H1 (cell line): ENCODE measurements at regions not wholly inside any gene's neighbourhood (a gene's known extent, or its start where the extent isn't known, plus 50 kb on each side); places are given as distances from the start of the nearest gene placed in this dataset.

ENCODE experiments used
- CTCF ChIA-PET: fragments of 300-600 bp; sonication (Branson Sonifier 250); formaldehyde crosslinking; loops from one replicate; lab custom pipeline; 2021; ENCODE audit not compliant: partially characterized antibody; lab: Charles Lee
- POLR2A ChIA-PET: fragments of 300-600 bp; sonication (Branson Sonifier 250); formaldehyde crosslinking; loops from one replicate; lab custom pipeline; 2021; ENCODE audit warnings: inconsistent platforms; ENCODE audit not compliant: partially characterized antibody; lab: Charles Lee
- DNase-seq, 2 experiments: peaks; one replicate each; pipeline versions ENCODE4 v3.0.0 to v3.0.0-alpha.2; 2010 to 2022; ENCODE audit warnings: low spot score in 2 of 2, low read depth in 1 of 2, mixed read lengths in 1 of 2
- FAIRE-seq: peaks from 2 replicates; lab custom pipeline; 2011; peaks lifted over from hg19 to GRCh38; lab: Jason Lieb, UNC
- H2AFZ ChIP-seq: 2 replicates; pipeline ENCODE4 v1.8.1; 2012; ENCODE audit warnings: low read length, inconsistent platforms
- H2AK5ac ChIP-seq: 2 replicates; pipeline ENCODE4 v1.6.1; 2013; ENCODE audit warnings: low read depth, low read length
- H2BK120ac ChIP-seq: replicated peaks from 2 replicates; pipeline ENCODE3; 2013; ENCODE audit warnings: low read depth, low read length, inconsistent platforms
- H2BK12ac ChIP-seq: 2 replicates; pipeline ENCODE4 v1.6.1; 2013; ENCODE audit warnings: low read depth, low read length
- H2BK15ac ChIP-seq: 2 replicates; pipeline ENCODE4 v1.6.1; 2013; ENCODE audit warnings: low read length
- H2BK20ac ChIP-seq: 2 replicates; pipeline ENCODE4 v1.6.1; 2013; ENCODE audit warnings: low read length
- H2BK5ac ChIP-seq: 2 replicates; pipeline ENCODE4 v1.6.1; 2013; ENCODE audit warnings: low read depth, low read length
- H3K14ac ChIP-seq: 2 replicates; pipeline ENCODE4 v1.6.1; 2013; ENCODE audit warnings: inconsistent platforms; ENCODE audit not compliant: insufficient read length
- H3K18ac ChIP-seq: 2 replicates; pipeline ENCODE4 v1.6.1; 2013; ENCODE audit warnings: low read length; ENCODE audit errors: extremely low read depth
- H3K23ac ChIP-seq: 2 replicates; pipeline ENCODE4 v1.6.1; 2013; ENCODE audit warnings: inconsistent platforms; ENCODE audit not compliant: insufficient read length
- H3K23me2 ChIP-seq: 2 replicates; pipeline ENCODE4 v1.6.1; 2013; ENCODE audit warnings: low read depth, low read length
- H3K27ac ChIP-seq: 2 replicates; pipeline ENCODE4 v1.6.1; 2011; ENCODE audit warnings: low read depth, low read length, inconsistent platforms
- H3K27me3 ChIP-seq, 4 experiments: replicated peaks in 1 of 4; 1 replicate in 1 of 4; 2 replicates in 3 of 4; pipeline versions ENCODE4 v1.6.1 to v1.8.1; 2011 to 2013; ENCODE audit warnings: low read length in 3 of 4, mild to moderate bottlenecking in 3 of 4, inconsistent platforms in 2 of 4, mixed read lengths in 2 of 4, moderate library complexity in 1 of 4; ENCODE audit not compliant: control insufficient read depth in 3 of 4, insufficient read depth in 3 of 4; ENCODE audit errors: extremely low read depth in 1 of 4
- H3K36me3 ChIP-seq, 4 experiments: 2 replicates each; pipeline versions ENCODE4 v1.6.1 to v1.8.1; 2011 to 2013; ENCODE audit warnings: mild to moderate bottlenecking in 4 of 4, low read length in 3 of 4, moderate library complexity in 2 of 4, control low read depth in 1 of 4, inconsistent platforms in 1 of 4; ENCODE audit not compliant: insufficient read depth in 4 of 4, control insufficient read depth in 2 of 4
- H3K4ac ChIP-seq: replicated peaks from 2 replicates; pipeline ENCODE3; 2013; ENCODE audit warnings: low read length, low read depth, mixed read lengths, inconsistent platforms; ENCODE audit not compliant: insufficient read length
- H3K4me1 ChIP-seq, 4 experiments: replicated peaks in 1 of 4; 1 replicate in 1 of 4; 2 replicates in 3 of 4; pipeline versions ENCODE4 v1.6.1 to v1.8.1; 2011 to 2013; ENCODE audit warnings: low read length in 3 of 4, inconsistent platforms in 2 of 4, mixed read lengths in 1 of 4; ENCODE audit not compliant: insufficient read depth in 4 of 4, control insufficient read depth in 3 of 4
- H3K4me2 ChIP-seq, 2 experiments: 2 replicates each; pipeline versions ENCODE4 v1.6.1 to v1.8.1; 2011 to 2013; ENCODE audit warnings: low read depth in 2 of 2, low read length in 2 of 2, control low read depth in 1 of 2, inconsistent platforms in 1 of 2, mild to moderate bottlenecking in 1 of 2; ENCODE audit not compliant: insufficient read depth in 1 of 2
- H3K4me3 ChIP-seq, 4 experiments: fragments of 200-600, 300-600 bp in 1 of 4; sonication (generic), shearing (Covaris generic), sonication (Bioruptor Twin) in 1 of 4; 2 replicates each; pipeline versions ENCODE4 v1.5.1 to v1.8.1; 2011 to 2016; ENCODE audit warnings: low read length in 4 of 4, low read depth in 3 of 4, control low read depth in 2 of 4, inconsistent platforms in 2 of 4, mild to moderate bottlenecking in 2 of 4, mixed read lengths in 1 of 4, moderate library complexity in 1 of 4; ENCODE audit not compliant: insufficient read depth in 2 of 4; ENCODE audit errors: extremely low read depth in 1 of 4
- H3K56ac ChIP-seq: replicated peaks from 2 replicates; pipeline ENCODE3; 2013; ENCODE audit warnings: low read depth, mild to moderate bottlenecking, mixed read lengths, low read length, inconsistent platforms; ENCODE audit not compliant: insufficient read length
- H3K79me1 ChIP-seq: 2 replicates; pipeline ENCODE4 v1.6.1; 2013; ENCODE audit warnings: low read depth, low read length, control low read depth
- H3K79me2 ChIP-seq, 2 experiments: 2 replicates each; pipeline versions ENCODE4 v1.6.1 to v1.8.1; 2012 to 2013; ENCODE audit warnings: low read length in 2 of 2, mild to moderate bottlenecking in 2 of 2, inconsistent platforms in 1 of 2; ENCODE audit not compliant: insufficient read depth in 2 of 2, control insufficient read depth in 1 of 2
- H3K9ac ChIP-seq, 4 experiments: replicated peaks in 1 of 4; 1 replicate in 1 of 4; 2 replicates in 3 of 4; pipeline versions ENCODE4 v1.6.1 to v1.8.1; 2011 to 2013; ENCODE audit warnings: low read depth in 3 of 4, low read length in 3 of 4, control low read depth in 2 of 4, mild to moderate bottlenecking in 2 of 4, moderate library complexity in 2 of 4, inconsistent platforms in 1 of 4; ENCODE audit errors: extremely low read depth in 1 of 4
- H3K9me3 ChIP-seq, 2 experiments: 2 replicates each; pipeline versions ENCODE4 v1.6.1 to v1.8.1; 2012 to 2013; ENCODE audit warnings: mild to moderate bottlenecking in 2 of 2, moderate library complexity in 2 of 2, control low read depth in 1 of 2, inconsistent platforms in 1 of 2, low read depth in 1 of 2, low read length in 1 of 2, mixed read lengths in 1 of 2; ENCODE audit not compliant: insufficient read depth in 2 of 2
- H4K20me1 ChIP-seq, 2 experiments: replicated peaks in 1 of 2; 2 replicates each; pipeline versions ENCODE3 to v1.8.1; 2011 to 2013; ENCODE audit warnings: inconsistent platforms in 2 of 2, low read length in 2 of 2, mild to moderate bottlenecking in 1 of 2; ENCODE audit not compliant: insufficient read depth in 2 of 2, control insufficient read depth in 1 of 2
- H4K5ac ChIP-seq: 2 replicates; pipeline ENCODE4 v1.6.1; 2013; ENCODE audit warnings: low read length, low read depth, mixed read lengths, inconsistent platforms; ENCODE audit not compliant: insufficient read length
- H4K8ac ChIP-seq: 2 replicates; pipeline ENCODE4 v1.8.0; 2013; ENCODE audit warnings: mild to moderate bottlenecking, moderate library complexity, low read length, inconsistent platforms; ENCODE audit not compliant: insufficient read depth; ENCODE audit errors: extremely low read depth
- H4K91ac ChIP-seq: replicated peaks from 2 replicates; pipeline ENCODE3; 2013; ENCODE audit warnings: low read length, mixed read lengths, inconsistent platforms; ENCODE audit not compliant: insufficient read length
- ASH2L ChIP-seq: fragments of 200-600, 300-600 bp; sonication (generic); IDR thresholded peaks from one replicate; pipeline ENCODE4 v1.7.1; 2017; ENCODE audit warnings: low read length
- ATF3 ChIP-seq: IDR thresholded peaks from 2 replicates; pipeline ENCODE4 v1.6.1; 2011; ENCODE audit warnings: low read depth, mild to moderate bottlenecking, low read length; ENCODE audit not compliant: insufficient read depth
- CBX5 ChIP-seq: fragments of 300-800, 300-1000 bp; sonication (generic); IDR thresholded peaks from 2 replicates; pipeline ENCODE4 v1.7.1; 2016; ENCODE audit warnings: antibody characterized with exemption, low read length, low read depth
- CHD1 ChIP-seq: IDR thresholded peaks from 2 replicates; pipeline ENCODE4 v1.6.1; 2012; ENCODE audit warnings: low read depth, low read length, improper control_type of control experiment
- CTBP2 ChIP-seq: IDR thresholded peaks from 2 replicates; pipeline ENCODE4 v1.7.0; 2011; ENCODE audit warnings: borderline replicate concordance, mild to moderate bottlenecking, moderate library complexity, mixed read lengths, low read length; ENCODE audit not compliant: insufficient read depth, insufficient read length
- EZH2 ChIP-seq: fragments of 200-600 bp; sonication (generic); IDR thresholded peaks from 2 replicates; pipeline ENCODE4 v1.7.1; 2012; ENCODE audit warnings: low read depth, mild to moderate bottlenecking, moderate library complexity, low read length, inconsistent platforms; ENCODE audit not compliant: severe bottlenecking
- FOSL1 ChIP-seq: IDR thresholded peaks from 2 replicates; pipeline ENCODE4 v1.6.1; 2011; ENCODE audit warnings: mild to moderate bottlenecking, low read depth, low read length, moderate library complexity; ENCODE audit not compliant: insufficient read depth
- KDM5A ChIP-seq: fragments of 200-600 bp; IDR thresholded peaks from 2 replicates; pipeline ENCODE4 v1.7.1; 2012; ENCODE audit warnings: mild to moderate bottlenecking, low read length, inconsistent platforms, mixed read lengths
- NANOG ChIP-seq: IDR thresholded peaks from 2 replicates; pipeline ENCODE4 v1.6.1; 2011; ENCODE audit warnings: low read length, low read depth, mild to moderate bottlenecking, inconsistent platforms; ENCODE audit not compliant: insufficient read depth, poor library complexity, severe bottlenecking
- POU5F1 ChIP-seq: IDR thresholded peaks from 2 replicates; pipeline ENCODE4 v1.6.1; 2011; ENCODE audit warnings: low read depth, mild to moderate bottlenecking, low read length, moderate library complexity
- SAP30 ChIP-seq: fragments of 300-600 bp; sonication (generic); IDR thresholded peaks from 2 replicates; pipeline ENCODE4 v1.7.1; 2012; ENCODE audit warnings: low read length, moderate library complexity, mild to moderate bottlenecking, inconsistent platforms; ENCODE audit not compliant: insufficient read depth, insufficient replicate concordance
- SIX5 ChIP-seq: IDR thresholded peaks from 2 replicates; pipeline ENCODE4 v1.6.1; 2011; ENCODE audit warnings: mild to moderate bottlenecking, low read depth, low read length
- TBP ChIP-seq: IDR thresholded peaks from 2 replicates; pipeline ENCODE4 v1.6.1; 2011; ENCODE audit warnings: low read depth, low read length, improper control_type of control experiment
- WGBS, 2 experiments: shearing (Covaris generic) in 1 of 2; methylation state at CpG; one replicate each; pipeline versions ENCODE4 v1.1.6 to v1.1.7; 2013 to 2015; ENCODE audit warnings: low lambda C conversion rate in 2 of 2, mixed read lengths in 2 of 2, inconsistent platforms in 1 of 2, low coverage in 1 of 2, missing lambda C conversion rate in 1 of 2; ENCODE audit not compliant: insufficient replicate concordance in 2 of 2, insufficient coverage in 1 of 2, insufficient read length in 1 of 2; ENCODE audit errors: extremely low coverage in 1 of 2, missing lambda C conversion rate in 1 of 2; 5-methylcytosine and 5-hydroxymethylcytosine counted together
- TF ChIP-seq, protein P1 (sequence below): IDR thresholded peaks from 2 replicates; pipeline ENCODE4 v1.6.1; 2012; ENCODE audit warnings: inconsistent platforms

- Histone ChIP-seq H2AK5ac (no peak overlapping the region), H3K79me2 (no peaks in the 10 kb centered on the region), H3K9ac (no peak overlapping the region), H3K27me3 (no peaks in the 10 kb centered on the region), H3K9me3 (no peaks in the 10 kb centered on the region), H2BK120ac (no peak overlapping the region), H3K14ac (no peak overlapping the region), H2BK5ac (no peak overlapping the region), H2BK20ac (no peak overlapping the region), H4K5ac (no peak overlapping the region), H2BK12ac (no peak overlapping the region), H3K4me2 (no peak overlapping the region), H3K4ac (no peak overlapping the region), H4K20me1 (no peaks in the 10 kb centered on the region), H3K56ac (no peak overlapping the region), H3K36me3 (no peaks in the 10 kb centered on the region), H3K79me1 (no peaks in the 10 kb centered on the region), H4K8ac (no peak overlapping the region), H3K23me2 (no peaks in the 10 kb centered on the region), H2AFZ (no peak overlapping the region), H3K4me1 (no peaks in the 10 kb centered on the region), H2BK15ac (no peak overlapping the region), H3K4me3 (no peak overlapping the region), H3K23ac (no peak overlapping the region), H3K18ac (no peak overlapping the region), H4K91ac (no peak overlapping the region), H3K27ac (no peak overlapping the region)
- POLR2A ChIA-PET, result no interaction called here
- DNase-seq (no peak), FAIRE-seq (no peak)
- CTCF ChIA-PET, result interaction anchor here (1.2 kb wide), 1 partner anchor 12 kb away, joined by 3 read pairs; no protein-coding TSS in a partner anchor
- WGBS, 2 experiments, result 69% methylated on average over 2 of the region's 2 CpGs; no CpG with 5 or more reads in 1 of the 2 experiments
- no peak for TF ChIP-seq EZH2
- TF ChIP-seq CHD1, result no peak
- no peak for TF ChIP-seq ATF3
- TF ChIP-seq KDM5A, result no peak
- no peak for TF ChIP-seq SAP30
- no peak for TF ChIP-seq CBX5
- no peak for TF ChIP-seq POU5F1
- TF ChIP-seq ASH2L, result no peak
- TF ChIP-seq TBP, result no peak
- TF ChIP-seq, protein P1, sequence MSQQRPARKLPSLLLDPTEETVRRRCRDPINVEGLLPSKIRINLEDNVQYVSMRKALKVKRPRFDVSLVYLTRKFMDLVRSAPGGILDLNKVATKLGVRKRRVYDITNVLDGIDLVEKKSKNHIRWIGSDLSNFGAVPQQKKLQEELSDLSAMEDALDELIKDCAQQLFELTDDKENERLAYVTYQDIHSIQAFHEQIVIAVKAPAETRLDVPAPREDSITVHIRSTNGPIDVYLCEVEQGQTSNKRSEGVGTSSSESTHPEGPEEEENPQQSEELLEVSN, result no peak
- no peak for TF ChIP-seq FOSL1
- no peak for TF ChIP-seq SIX5
- TF ChIP-seq NANOG, result no peak
- TF ChIP-seq CTBP2, result no peak
Observed at GRCh38 chr21:35485364-35485763, 436.3 kb upstream of the RUNX1 start.
